ENCODE measurements at regions not wholly inside any gene's neighbourhood (a gene's known extent, or its start where the extent isn't known, plus 50 kb on each side); places are given as distances from the start of the nearest gene placed in this dataset.

GRCh38 chr2:7709907-7710306, 792.7 kb downstream of the RNF144A start:
- Mint-ChIP-seq H3K27ac (no peak overlapping the region), H3K27me3 (peaks cover 7% of the 10 kb centered on the region), H3K4me3 (no peak overlapping the region), H3K9me3 (no peaks in the 10 kb centered on the region), H3K4me1 (ENCODE audit: unreplicated experiment) (peaks cover 4% of the 10 kb centered on the region), H3K36me3 (no peaks in the 10 kb centered on the region)
- TF ChIP-seq CTCF (conservative IDR thresholded peaks at IDR 0.05), result no peak
- no peak for DNase-seq (ENCODE audit: extremely low spot score, unreplicated experiment)

- H3K9me3 Mint-ChIP-seq, result no peaks in the 10 kb centered on the region
- H3K27me3 Mint-ChIP-seq, result peaks cover 7% of the 10 kb centered on the region
- peaks cover 4% of the 10 kb centered on the region for H3K4me1 Mint-ChIP-seq (ENCODE audit: unreplicated experiment)
- no peaks in the 10 kb centered on the region for H3K36me3 Mint-ChIP-seq
- H3K27ac Mint-ChIP-seq, result no peak overlapping the region
- H3K4me3 Mint-ChIP-seq, result no peak overlapping the region
- no peak for DNase-seq (ENCODE audit: extremely low spot score, unreplicated experiment)
- TF ChIP-seq CTCF (conservative IDR thresholded peaks at IDR 0.05), result no peak
These were observed 794.0 kb downstream of the RNF144A start for GRCh38 chr2:7711167-7711566.

- H3K9me3 Mint-ChIP-seq, result no peaks in the 10 kb centered on the region
- H3K4me3 Mint-ChIP-seq, result no peak overlapping the region
- H3K27me3 Mint-ChIP-seq, result no peaks in the 10 kb centered on the region
- no peak for TF ChIP-seq CTCF (conservative IDR thresholded peaks at IDR 0.05)
- no peak for DNase-seq (ENCODE audit: extremely low spot score, unreplicated experiment)
- H3K27ac Mint-ChIP-seq, result no peak overlapping the region
- H3K36me3 Mint-ChIP-seq, result no peaks in the 10 kb centered on the region
- peaks cover 10% of the 10 kb centered on the region for H3K4me1 Mint-ChIP-seq (ENCODE audit: unreplicated experiment)
These were observed 802.7 kb downstream of the RNF144A start for GRCh38 chr2:7719876-7720275.

GRCh38 chr2:7721413-7721995, 804.3 kb downstream of the RNF144A start:
- H3K4me3 Mint-ChIP-seq, result no peak overlapping the region
- no peaks in the 10 kb centered on the region for H3K36me3 Mint-ChIP-seq
- no peak for TF ChIP-seq CTCF (conservative IDR thresholded peaks at IDR 0.05)
- no peak for DNase-seq (ENCODE audit: extremely low spot score, unreplicated experiment)
- no peaks in the 10 kb centered on the region for H3K27me3 Mint-ChIP-seq
- no peak overlapping the region for H3K27ac Mint-ChIP-seq
- no peaks in the 10 kb centered on the region for H3K9me3 Mint-ChIP-seq
- peaks cover 21% of the 10 kb centered on the region for H3K4me1 Mint-ChIP-seq (ENCODE audit: unreplicated experiment)

- no peak for TF ChIP-seq CTCF (conservative IDR thresholded peaks at IDR 0.05)
- Mint-ChIP-seq H3K27me3 (no peaks in the 10 kb centered on the region), H3K4me3 (no peak overlapping the region)
These were observed 805.1 kb downstream of the RNF144A start for GRCh38 chr2:7722212-7722910.

More at GRCh38 chr2:7722212-7722910, 805.1 kb downstream of the RNF144A start:
- Mint-ChIP-seq H3K27ac (no peak overlapping the region), H3K36me3 (no peaks in the 10 kb centered on the region), H3K4me1 (ENCODE audit: unreplicated experiment) (peaks cover 21% of the 10 kb centered on the region), H3K9me3 (no peaks in the 10 kb centered on the region)
- DNase-seq (ENCODE audit: extremely low spot score, unreplicated experiment), result no peak

All from type B pancreatic cell (in vitro differentiated cells).